ENCODE measurements at regions not wholly inside any gene's neighbourhood (a gene's known extent, or its start where the extent isn't known, plus 50 kb on each side); places are given as distances from the start of the nearest gene placed in this dataset.

GRCh38 chr12:91406920-91407341 is 224.3 kb upstream of the DCN start:
- Histone ChIP-seq H3K27me3 (ENCODE audit: insufficient read depth, low read length) (no peaks in the 10 kb centered on the region), H3K4me2 (ENCODE audit: low read length) (no peak overlapping the region)
- no peak for TF ChIP-seq EZH2 (IDR thresholded peaks at IDR 0.05; ENCODE audit: borderline replicate concordance, low read length)
- TF ChIP-seq CTCF (IDR thresholded peaks at IDR 0.05; ENCODE audit: low read length): no peak

GRCh38 chr12:91404441-91404840 is 221.8 kb upstream of the DCN start:
- H3K27ac ChIP-seq (ENCODE audit: low read depth, low read length, poor library complexity, severe bottlenecking): no peak overlapping the region
- H3F3A ChIP-seq (ENCODE audit: insufficient read depth, low read length): no peaks in the 10 kb centered on the region
- no peaks in the 10 kb centered on the region for H3K79me2 ChIP-seq (ENCODE audit: insufficient read depth, low read length)
- no peaks in the 10 kb centered on the region for H3K4me1 ChIP-seq (ENCODE audit: insufficient read depth, low read length, severe bottlenecking)
- H3K4me3 ChIP-seq (ENCODE audit: low read depth, low read length, poor library complexity, severe bottlenecking): no peak overlapping the region
- H4K20me1 ChIP-seq (ENCODE audit: insufficient read depth, low read length): no peaks in the 10 kb centered on the region
- H3K27me3 ChIP-seq (ENCODE audit: insufficient read depth, low read length): no peaks in the 10 kb centered on the region
- no peaks in the 10 kb centered on the region for H3K36me3 ChIP-seq (ENCODE audit: insufficient read depth, low read length)
- H3K4me2 ChIP-seq (ENCODE audit: low read length): no peak overlapping the region
- no peaks in the 10 kb centered on the region for H3K9me2 ChIP-seq (ENCODE audit: low read depth, low read length)
- no peak overlapping the region for H2AFZ ChIP-seq (ENCODE audit: low read length)
- no peak overlapping the region for H3K9ac ChIP-seq (ENCODE audit: low read length)
- no peak for TF ChIP-seq CTCF (IDR thresholded peaks at IDR 0.05; ENCODE audit: low read length)
- TF ChIP-seq EZH2 (IDR thresholded peaks at IDR 0.05; ENCODE audit: borderline replicate concordance, low read length): no peak
- no peaks in the 10 kb centered on the region for H3K9me3 ChIP-seq (ENCODE audit: low read length)

More at GRCh38 chr12:91406920-91407341, 224.3 kb upstream of the DCN start:
- Histone ChIP-seq H3K79me2 (ENCODE audit: insufficient read depth, low read length) (no peaks in the 10 kb centered on the region), H3K9me3 (ENCODE audit: low read length) (no peaks in the 10 kb centered on the region), H3K4me1 (ENCODE audit: insufficient read depth, low read length, severe bottlenecking) (no peaks in the 10 kb centered on the region), H4K20me1 (ENCODE audit: insufficient read depth, low read length) (no peaks in the 10 kb centered on the region), H3K9me2 (ENCODE audit: low read depth, low read length) (no peaks in the 10 kb centered on the region), H2AFZ (ENCODE audit: low read length) (no peak overlapping the region), H3K9ac (ENCODE audit: low read length) (no peak overlapping the region), H3K36me3 (ENCODE audit: insufficient read depth, low read length) (no peaks in the 10 kb centered on the region), H3F3A (ENCODE audit: insufficient read depth, low read length) (no peaks in the 10 kb centered on the region), H3K4me3 (ENCODE audit: low read depth, low read length, poor library complexity, severe bottlenecking) (no peak overlapping the region), H3K27ac (ENCODE audit: low read depth, low read length, poor library complexity, severe bottlenecking) (no peak overlapping the region)

GRCh38 chr12:91401190-91401589 is 218.6 kb upstream of the DCN start:
- Histone ChIP-seq H3K36me3 (ENCODE audit: insufficient read depth, low read length) (no peaks in the 10 kb centered on the region), H3K4me2 (ENCODE audit: low read length) (no peak overlapping the region), H3K9me3 (ENCODE audit: low read length) (no peaks in the 10 kb centered on the region), H3K4me3 (ENCODE audit: low read depth, low read length, poor library complexity, severe bottlenecking) (no peak overlapping the region), H2AFZ (ENCODE audit: low read length) (no peak overlapping the region), H3K9me2 (ENCODE audit: low read depth, low read length) (no peaks in the 10 kb centered on the region), H3K27ac (ENCODE audit: low read depth, low read length, poor library complexity, severe bottlenecking) (no peak overlapping the region), H3K9ac (ENCODE audit: low read length) (no peak overlapping the region), H3K4me1 (ENCODE audit: insufficient read depth, low read length, severe bottlenecking) (no peaks in the 10 kb centered on the region), H3K79me2 (ENCODE audit: insufficient read depth, low read length) (no peaks in the 10 kb centered on the region), H3F3A (ENCODE audit: insufficient read depth, low read length) (no peaks in the 10 kb centered on the region), H4K20me1 (ENCODE audit: insufficient read depth, low read length) (no peaks in the 10 kb centered on the region), H3K27me3 (ENCODE audit: insufficient read depth, low read length) (no peaks in the 10 kb centered on the region)
- TF ChIP-seq CTCF (IDR thresholded peaks at IDR 0.05; ENCODE audit: low read length) (no peak), EZH2 (IDR thresholded peaks at IDR 0.05; ENCODE audit: borderline replicate concordance, low read length) (no peak)
